ENCODE measurements at regions not wholly inside any gene's neighbourhood (a gene's known extent, or its start where the extent isn't known, plus 50 kb on each side); places are given as distances from the start of the nearest gene placed in this dataset.

GRCh38 chr6:86423571-86423970, 513.8 kb upstream of the HTR1E start:
- TF ChIP-seq CTCF (IDR thresholded peaks at IDR 0.05) (no peak), POLR2A (IDR thresholded peaks at IDR 0.05) (no peak)
